Mucosa of descending colon (tissue), 3 donors: ENCODE measurements at regions not wholly inside any gene's neighbourhood (a gene's known extent, or its start where the extent isn't known, plus 50 kb on each side); places are given as distances from the start of the nearest gene placed in this dataset.
"Not testable (repeated sequence)": the region's sequence is repeated elsewhere in the genome, so short reads cannot be mapped to it uniquely, and the experiment has no call there.

ENCODE experiments used
- ATAC-seq: fragments of 200-7000 bp; cut with Tn5 transposase; one replicate; pipeline ENCODE4 v1.9.1; 2020; ENCODE audit warnings: mild to moderate bottlenecking, moderate library complexity
- DNase-seq, 3 donors: peaks; one replicate each; pipeline ENCODE4 v3.0.0-alpha.2; 2020
- H3K36me3 ChIP-seq: fragments of 200-600 bp; one replicate; pipeline ENCODE4 v1.8.0; 2021; ENCODE audit warnings: low read depth, mild to moderate bottlenecking
- H3K4me1 ChIP-seq: fragments of 200-600 bp; one replicate; pipeline ENCODE4 v1.8.0; 2021; ENCODE audit warnings: low read depth, mild to moderate bottlenecking
- H3K4me3 ChIP-seq: fragments of 200-600 bp; one replicate; pipeline ENCODE4 v1.8.0; 2021; ENCODE audit warnings: mild to moderate bottlenecking
- H3K9me3 ChIP-seq: fragments of 200-600 bp; one replicate; pipeline ENCODE4 v1.8.0; 2021; ENCODE audit warnings: mild to moderate bottlenecking
- intact Hi-C, 2 donors: fragments of 100-400 bp; cut with DNase I in 1 of 2; cut with micrococcal nuclease in 1 of 2; formaldehyde crosslinking; loops; one replicate each; pipeline versions ENCODE4 v1.11.0 to v1.11.1; 2022; cut with DNase I, micrococcal nuclease
- TF ChIP-seq, protein P1 (sequence below): fragments of 200-600 bp; IDR thresholded peaks from one replicate; pipeline ENCODE4 v1.8.0; 2022; ENCODE audit warnings: antibody characterized with exemption, mild to moderate bottlenecking
- donor health status: DM: no; HTN: no; CAD: no; lungs with moderate emphysema.
- donor health status: DM: no; HTN: no; CAD: no.
- donor health status: DM: no; HTN: yes; CAD: no.

DNA sequence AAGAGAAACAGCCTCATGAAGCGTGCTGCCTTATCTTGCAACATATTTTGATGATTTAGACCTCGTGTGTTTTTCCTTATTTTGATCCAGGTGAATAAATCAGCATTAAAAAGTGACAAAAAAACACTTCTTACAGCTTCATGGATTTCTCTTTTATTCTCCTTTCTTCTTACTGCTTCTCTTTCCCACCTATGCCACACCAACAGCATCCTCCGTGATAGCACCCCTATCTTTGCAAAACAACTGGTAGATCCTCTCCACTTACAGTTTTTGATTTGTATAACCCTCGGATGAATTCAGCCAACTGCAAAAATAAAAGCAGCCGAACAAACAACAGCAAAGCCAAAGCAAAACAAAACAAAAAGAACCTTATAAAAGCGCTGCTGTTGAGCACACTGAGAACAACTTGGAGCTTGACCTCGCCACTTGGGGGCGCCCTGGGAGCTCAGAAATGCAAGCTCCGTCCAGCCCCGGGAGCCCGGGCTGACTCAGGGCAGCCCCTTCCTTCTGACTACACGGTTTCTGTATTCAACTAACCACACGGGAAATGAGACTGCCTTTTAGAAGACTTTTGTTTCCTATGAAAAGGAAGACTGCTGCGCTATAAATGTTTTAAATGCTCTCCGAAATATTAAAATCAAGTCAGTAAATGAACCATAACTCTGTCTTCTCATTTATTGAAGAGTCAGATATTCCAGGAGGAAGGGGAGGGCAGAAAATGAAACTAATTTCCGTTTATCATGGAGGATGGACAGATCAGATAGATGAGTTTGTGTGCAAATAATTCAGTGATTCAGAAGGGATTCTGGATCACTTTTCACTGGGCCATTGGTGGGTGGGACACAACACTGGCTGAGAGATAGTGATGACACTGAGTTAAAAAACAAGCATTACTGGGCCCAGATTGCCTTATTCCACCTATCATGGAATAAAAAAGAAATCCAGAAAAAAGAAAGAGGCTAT is 186.8 kb downstream of the ATP6V0E2 start:
- intact Hi-C loops, H3K9me3 ChIP-seq, H3K36me3 ChIP-seq, H3K4me1 ChIP-seq, H3K4me3 ChIP-seq: not testable (repeated sequence)
- peak; percentile 93 for ATAC-seq
- TF ChIP-seq, protein P1, sequence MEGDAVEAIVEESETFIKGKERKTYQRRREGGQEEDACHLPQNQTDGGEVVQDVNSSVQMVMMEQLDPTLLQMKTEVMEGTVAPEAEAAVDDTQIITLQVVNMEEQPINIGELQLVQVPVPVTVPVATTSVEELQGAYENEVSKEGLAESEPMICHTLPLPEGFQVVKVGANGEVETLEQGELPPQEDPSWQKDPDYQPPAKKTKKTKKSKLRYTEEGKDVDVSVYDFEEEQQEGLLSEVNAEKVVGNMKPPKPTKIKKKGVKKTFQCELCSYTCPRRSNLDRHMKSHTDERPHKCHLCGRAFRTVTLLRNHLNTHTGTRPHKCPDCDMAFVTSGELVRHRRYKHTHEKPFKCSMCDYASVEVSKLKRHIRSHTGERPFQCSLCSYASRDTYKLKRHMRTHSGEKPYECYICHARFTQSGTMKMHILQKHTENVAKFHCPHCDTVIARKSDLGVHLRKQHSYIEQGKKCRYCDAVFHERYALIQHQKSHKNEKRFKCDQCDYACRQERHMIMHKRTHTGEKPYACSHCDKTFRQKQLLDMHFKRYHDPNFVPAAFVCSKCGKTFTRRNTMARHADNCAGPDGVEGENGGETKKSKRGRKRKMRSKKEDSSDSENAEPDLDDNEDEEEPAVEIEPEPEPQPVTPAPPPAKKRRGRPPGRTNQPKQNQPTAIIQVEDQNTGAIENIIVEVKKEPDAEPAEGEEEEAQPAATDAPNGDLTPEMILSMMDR = peak; percentile 47
- peak; percentile 69 to 95 (median 91) for DNase-seq

DNA sequence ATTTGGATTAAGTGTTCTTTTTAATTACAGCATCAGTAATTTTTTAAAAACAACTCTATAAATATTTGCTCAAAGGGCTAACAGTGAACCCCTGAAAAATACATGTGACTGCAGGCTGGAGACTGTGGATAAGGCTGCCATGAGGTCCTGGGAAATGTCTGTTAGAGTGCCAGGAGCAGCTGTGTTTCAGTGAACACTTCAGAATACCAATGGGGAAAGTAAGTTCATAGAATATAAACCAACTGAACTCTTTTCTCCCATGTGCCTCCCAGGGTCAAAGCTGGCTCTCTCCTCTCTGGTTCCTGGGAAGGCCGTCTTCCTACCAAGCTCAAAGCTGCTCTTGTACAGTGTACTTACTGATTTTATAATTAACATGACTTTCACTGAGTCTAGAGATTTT is 189.4 kb downstream of the ATP6V0E2 start:
- DNase-seq, H3K9me3 ChIP-seq, H3K4me1 ChIP-seq, ATAC-seq, H3K4me3 ChIP-seq, H3K36me3 ChIP-seq, intact Hi-C loops: not testable (repeated sequence)

DNA sequence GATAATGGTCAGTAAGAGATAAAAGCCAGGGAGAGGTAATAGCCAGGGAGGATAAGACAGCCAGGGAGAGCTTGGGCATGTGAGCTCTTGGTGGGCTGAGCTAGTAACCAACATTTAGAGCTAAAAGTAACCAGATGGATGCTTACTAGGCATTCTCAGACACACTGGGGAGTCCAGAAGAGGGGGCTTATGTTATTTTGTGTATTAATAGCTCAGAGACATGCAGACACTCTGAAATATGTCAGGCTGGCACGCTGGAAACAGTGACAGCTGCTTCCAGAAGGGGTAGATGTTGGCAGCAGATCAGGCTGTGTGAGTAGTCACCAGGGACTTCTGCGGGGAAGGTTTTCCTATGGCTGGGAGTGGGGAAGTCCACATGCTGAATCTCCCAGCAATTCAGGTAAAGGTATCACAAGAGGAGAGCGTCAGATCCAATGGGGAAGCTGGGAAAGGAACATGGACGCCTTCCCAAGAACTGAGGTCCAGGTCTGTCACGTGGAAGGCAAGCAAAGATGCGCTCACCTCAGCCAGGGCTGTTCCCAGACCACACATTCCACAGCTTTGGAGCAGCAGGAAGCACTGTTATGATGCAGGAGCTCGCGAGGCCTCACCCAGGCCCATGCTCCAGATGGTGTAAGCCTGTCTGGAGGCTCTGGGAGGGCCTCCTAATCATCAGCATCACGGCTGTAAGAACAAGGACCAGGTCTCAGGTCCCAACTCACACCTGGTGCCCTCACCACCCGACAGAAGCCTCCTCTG is 196.0 kb downstream of the ATP6V0E2 start:
- H3K36me3 ChIP-seq, H3K4me1 ChIP-seq, ATAC-seq, intact Hi-C loops, H3K9me3 ChIP-seq, H3K4me3 ChIP-seq, DNase-seq: not testable (repeated sequence)

DNA sequence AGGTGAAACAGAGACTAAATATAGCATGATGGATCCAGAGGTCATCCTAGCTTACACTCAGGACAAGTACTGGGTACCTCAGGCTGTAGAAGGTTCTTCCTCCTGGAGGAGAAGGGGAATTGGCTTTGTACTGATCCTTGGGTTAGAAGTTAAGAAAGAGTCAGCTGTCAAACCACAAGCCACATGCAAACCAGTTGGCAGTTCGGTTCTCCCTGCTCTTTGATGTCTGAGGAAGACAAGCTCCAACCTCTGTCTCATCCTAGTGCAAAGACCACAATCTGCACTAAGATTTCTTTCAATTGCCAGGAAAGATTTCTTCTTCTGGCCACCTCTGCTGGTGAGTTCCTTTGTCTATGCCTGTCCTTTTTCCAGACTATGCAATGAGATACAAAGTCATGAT is 203.8 kb downstream of the ATP6V0E2 start:
- H3K4me3 ChIP-seq, intact Hi-C loops, H3K36me3 ChIP-seq, H3K9me3 ChIP-seq, ATAC-seq, H3K4me1 ChIP-seq, DNase-seq: not testable (repeated sequence)

DNA sequence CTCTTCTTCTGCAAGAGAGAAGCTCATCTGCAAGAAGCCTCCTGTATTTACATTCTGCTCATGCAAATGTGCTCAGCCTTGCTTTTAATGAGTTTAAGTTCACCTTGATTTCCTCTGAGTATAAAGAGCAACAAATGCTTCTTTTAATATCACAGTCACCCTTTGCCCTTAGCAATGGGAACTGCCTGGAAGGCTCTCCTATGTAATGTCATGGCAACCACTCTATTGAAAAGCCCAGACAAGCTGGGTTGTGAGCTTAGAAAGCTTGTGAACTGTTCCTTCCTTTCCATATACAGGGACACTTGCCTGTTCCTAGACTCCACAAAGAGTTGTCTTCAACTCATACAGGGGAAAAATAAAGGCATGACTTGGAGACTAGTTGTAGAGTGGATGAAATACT is 208.1 kb downstream of the ATP6V0E2 start:
- intact Hi-C loops, H3K4me1 ChIP-seq, ATAC-seq: not testable (repeated sequence)

DNA sequence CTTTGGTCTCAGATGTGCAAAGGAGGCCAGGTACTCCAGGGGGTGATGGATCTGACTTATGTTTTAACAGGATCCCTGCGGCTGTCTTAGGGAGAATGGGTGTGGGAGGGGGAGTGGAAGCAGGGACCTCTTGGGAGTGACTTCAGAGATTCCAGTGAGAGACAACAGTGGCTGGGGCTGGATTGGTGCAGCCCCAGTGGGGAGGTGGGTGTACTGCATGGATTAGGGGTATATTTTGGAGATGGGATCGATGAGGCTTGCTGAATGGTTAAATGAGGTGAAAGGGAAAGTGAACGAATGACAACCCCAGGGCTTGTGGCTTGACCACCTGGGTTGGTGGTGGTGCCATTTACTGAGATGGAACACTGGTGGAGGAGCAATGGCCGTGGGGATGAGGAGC is 211.0 kb downstream of the ATP6V0E2 start:
- H3K4me3 ChIP-seq, intact Hi-C loops, H3K9me3 ChIP-seq, H3K4me1 ChIP-seq, H3K36me3 ChIP-seq, DNase-seq, ATAC-seq: not testable (repeated sequence)

More for the DNA sequence above, 208.1 kb downstream of the ATP6V0E2 start:
- not testable (repeated sequence) for H3K4me3 ChIP-seq, H3K36me3 ChIP-seq, H3K9me3 ChIP-seq, DNase-seq

DNA sequence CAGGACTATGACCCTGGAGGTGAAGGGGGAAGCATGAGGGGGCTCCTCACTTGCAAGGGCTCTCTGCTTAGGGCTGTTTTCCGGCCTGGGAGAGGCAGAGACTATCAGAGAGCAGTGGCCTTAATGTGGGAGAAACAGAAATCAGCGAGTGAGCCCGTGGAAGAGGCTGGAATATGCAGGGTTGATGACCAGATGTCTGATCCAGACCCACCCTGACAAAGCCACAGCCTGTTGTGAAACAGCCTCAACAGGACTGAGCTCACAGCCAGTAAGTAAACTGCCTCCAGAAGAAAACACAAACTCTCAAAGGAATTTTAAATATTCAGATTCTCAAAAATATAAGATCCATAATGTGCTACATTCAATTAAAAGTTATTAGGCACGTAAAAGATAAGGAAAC is 213.7 kb downstream of the ATP6V0E2 start:
- intact Hi-C loops, H3K4me1 ChIP-seq, DNase-seq, H3K36me3 ChIP-seq, H3K9me3 ChIP-seq, H3K4me3 ChIP-seq: not testable (repeated sequence)
- peak; percentile 23 for ATAC-seq

DNA sequence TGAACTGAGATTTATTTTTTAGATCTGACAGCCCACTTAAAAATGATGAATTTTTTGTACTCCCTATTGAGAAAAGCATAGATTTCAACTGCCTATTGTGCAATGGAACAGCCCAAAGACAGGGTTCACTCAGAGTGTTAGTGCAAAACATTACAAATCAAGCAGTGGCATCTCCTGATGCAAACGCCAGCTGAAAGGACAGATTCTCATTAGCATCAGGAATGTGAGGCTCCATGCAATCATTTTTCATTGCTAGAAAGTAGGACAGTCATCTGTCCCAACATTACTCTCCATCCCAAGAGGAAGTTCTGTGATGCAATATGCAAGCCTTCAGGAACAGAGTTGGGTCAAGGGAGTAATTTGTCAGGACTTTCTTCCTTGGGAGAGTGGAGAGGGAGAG is 215.4 kb downstream of the ATP6V0E2 start:
- intact Hi-C loops, H3K36me3 ChIP-seq, H3K4me3 ChIP-seq, H3K9me3 ChIP-seq, DNase-seq, H3K4me1 ChIP-seq: not testable (repeated sequence)
- peak; percentile 18 for ATAC-seq

DNA sequence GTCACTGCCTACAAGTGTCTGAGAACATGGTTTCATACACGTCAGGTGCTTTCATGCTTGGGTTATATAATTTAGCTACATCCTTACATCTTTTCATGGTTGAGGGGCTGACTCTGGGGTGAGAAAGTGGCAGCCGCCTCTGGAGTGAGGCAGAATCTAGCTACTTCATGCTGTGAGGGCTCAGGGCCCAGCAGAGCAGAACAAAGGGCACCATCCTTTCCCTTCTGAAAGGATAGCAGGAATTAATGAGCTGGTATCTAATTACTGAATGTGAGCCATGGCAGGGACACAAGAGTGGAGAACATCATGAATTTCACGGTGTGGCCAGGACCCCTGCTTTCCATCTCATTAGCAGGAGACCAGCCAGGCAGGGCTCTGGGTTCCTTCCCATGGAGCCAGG is 217.0 kb downstream of the ATP6V0E2 start:
- H3K36me3 ChIP-seq, ATAC-seq, DNase-seq, H3K4me3 ChIP-seq, H3K4me1 ChIP-seq, intact Hi-C loops, H3K9me3 ChIP-seq: not testable (repeated sequence)

DNA sequence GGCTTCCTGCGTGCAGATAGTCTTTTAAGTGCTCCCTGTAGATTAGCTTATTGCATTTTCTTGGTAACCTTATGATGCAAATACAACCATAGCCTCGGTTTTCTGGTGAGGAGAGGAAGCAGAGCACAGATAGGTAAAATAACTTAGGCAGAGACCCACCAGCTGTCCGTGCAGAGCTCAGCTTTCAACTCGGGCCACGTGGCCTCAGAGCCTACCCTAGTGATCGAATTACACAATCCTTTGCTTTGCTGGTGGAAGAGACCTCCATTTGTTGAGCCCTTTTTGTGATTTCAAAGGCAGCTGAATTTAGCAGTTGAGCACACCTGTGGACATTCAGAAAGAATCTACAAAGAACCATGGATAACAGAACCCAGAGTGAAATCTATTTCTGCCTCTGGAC is 220.1 kb downstream of the ATP6V0E2 start:
- H3K4me3 ChIP-seq, H3K4me1 ChIP-seq, H3K36me3 ChIP-seq, ATAC-seq, DNase-seq, intact Hi-C loops, H3K9me3 ChIP-seq: not testable (repeated sequence)

DNA sequence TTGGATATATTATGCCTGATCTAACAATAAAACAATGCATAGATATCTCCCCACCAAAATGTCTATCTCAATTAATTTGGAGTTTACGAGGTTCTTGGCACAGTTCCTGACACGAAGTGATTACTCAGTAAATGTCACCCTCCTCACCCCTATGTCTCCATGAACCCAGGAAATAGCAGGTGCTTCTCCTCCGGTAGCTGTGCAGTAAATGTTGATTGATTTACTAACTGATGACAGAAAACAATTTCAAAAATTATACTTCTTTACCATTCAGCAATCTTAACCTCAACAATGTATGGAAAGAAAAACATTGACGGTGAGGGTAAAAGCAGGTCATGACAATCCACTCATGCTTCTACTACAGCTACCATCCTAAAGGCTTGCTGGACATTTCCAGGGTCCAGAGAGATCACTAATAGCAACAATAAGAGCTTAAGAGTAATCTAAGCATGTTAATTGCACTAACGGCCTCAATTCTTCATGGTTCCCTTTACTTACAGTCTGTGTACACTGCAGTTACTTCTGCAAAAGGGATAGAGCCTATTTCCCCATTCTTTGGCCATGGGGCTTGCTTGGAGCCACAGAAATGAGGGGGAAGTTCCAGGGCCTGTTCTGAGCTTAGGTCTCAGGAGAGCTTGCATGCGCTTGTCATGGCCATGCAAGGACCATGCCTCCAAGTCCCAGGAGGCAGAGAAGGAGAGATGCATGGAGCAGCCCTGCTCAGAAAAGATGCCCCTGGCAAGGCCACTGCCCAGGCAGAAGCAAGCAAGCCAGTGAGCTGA is 222.6 kb downstream of the ATP6V0E2 start:
- ATAC-seq = peak; percentile 45
- DNase-seq, H3K4me1 ChIP-seq, intact Hi-C loops, H3K36me3 ChIP-seq, H3K9me3 ChIP-seq, H3K4me3 ChIP-seq: not testable (repeated sequence)

DNA sequence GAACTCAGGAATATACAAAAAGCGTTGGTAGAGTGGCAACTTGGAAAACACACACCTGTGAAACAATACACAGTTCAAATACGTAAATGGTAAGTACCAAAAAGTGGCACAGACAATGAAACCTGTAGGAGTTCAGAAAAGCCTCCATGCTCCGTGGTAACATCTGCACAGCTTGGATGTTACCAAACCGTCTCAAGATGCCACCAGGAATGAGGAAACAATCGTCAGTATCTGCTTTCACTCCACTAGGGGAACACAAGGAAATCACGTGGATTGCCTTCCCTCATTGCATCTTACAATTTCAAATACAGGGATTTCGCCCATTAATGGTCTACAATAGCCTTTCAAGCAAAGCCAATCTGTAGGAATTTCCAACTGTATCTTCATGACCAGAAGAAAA is 224.6 kb upstream of the LRRC61 start:
- H3K4me3 ChIP-seq, DNase-seq, ATAC-seq, H3K36me3 ChIP-seq, H3K9me3 ChIP-seq, intact Hi-C loops, H3K4me1 ChIP-seq: not testable (repeated sequence)
